ENCODE measurements at regions not wholly inside any gene's neighbourhood (a gene's known extent, or its start where the extent isn't known, plus 50 kb on each side); places are given as distances from the start of the nearest gene placed in this dataset.

GRCh38 chr11:109109150-109109549 is 312.8 kb upstream of the C11orf87 start:
- in situ Hi-C loops (cut with HindIII; ENCODE audit: low sequenced_read_pairs), result no loop called here
- DNase-seq (ENCODE audit: low read depth, low spot score), result no peak
- no peak overlapping the region for H3K4me3 ChIP-seq (ENCODE audit: low read depth, low read length)
- TF ChIP-seq CTCF (IDR thresholded peaks at IDR 0.05; ENCODE audit: low read depth, low read length), result no peak

DNA sequence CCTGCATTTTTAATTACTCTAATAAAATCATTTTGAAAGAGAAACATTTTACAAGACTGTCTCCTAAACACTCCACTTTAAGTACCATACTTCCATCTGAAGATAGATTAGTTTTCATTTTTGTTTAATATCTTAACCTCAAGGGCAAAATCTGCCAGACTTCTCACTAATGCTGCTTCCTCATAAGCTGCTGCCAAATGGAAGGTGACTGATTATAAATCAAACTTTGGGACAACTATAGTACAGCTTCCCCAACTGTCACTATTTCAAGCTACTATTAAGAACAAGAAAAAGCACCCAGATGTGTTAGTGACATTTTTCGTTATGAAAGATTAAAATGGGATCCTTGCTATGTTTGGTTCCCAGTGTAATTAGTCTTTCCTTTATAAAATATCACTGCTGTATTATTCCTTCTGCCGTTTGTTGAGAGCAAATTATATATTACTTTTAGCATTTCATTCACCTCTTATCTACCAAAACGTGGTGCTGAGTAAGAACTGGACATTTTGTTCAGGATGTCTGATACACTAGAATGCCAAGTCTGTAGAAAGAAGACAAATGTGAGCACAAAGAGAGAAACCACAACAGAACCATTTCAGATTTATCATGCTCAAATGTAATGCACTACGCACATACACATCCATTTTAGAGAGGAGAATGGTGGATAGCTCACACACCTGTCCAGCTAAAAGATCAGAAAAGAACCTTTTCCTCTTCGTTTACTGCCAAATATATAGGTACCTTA is 312.2 kb upstream of the C11orf87 start:
- in situ Hi-C loops (cut with HindIII; ENCODE audit: low sequenced_read_pairs), result no loop called here
- TF ChIP-seq CTCF (IDR thresholded peaks at IDR 0.05; ENCODE audit: low read depth, low read length), result no peak
- DNase-seq (ENCODE audit: low read depth, low spot score), result no peak
- no peak overlapping the region for H3K4me3 ChIP-seq (ENCODE audit: low read depth, low read length)

GRCh38 chr11:109112261-109112660 is 309.7 kb upstream of the C11orf87 start:
- DNase-seq (ENCODE audit: low read depth, low spot score), result no peak
- in situ Hi-C loops (cut with HindIII; ENCODE audit: low sequenced_read_pairs), result no loop called here
- TF ChIP-seq CTCF (IDR thresholded peaks at IDR 0.05; ENCODE audit: low read depth, low read length), result no peak
- no peak overlapping the region for H3K4me3 ChIP-seq (ENCODE audit: low read depth, low read length)

- no peak for TF ChIP-seq CTCF (IDR thresholded peaks at IDR 0.05; ENCODE audit: low read depth, low read length)
- in situ Hi-C loops (cut with HindIII; ENCODE audit: low sequenced_read_pairs), result no loop called here
- H3K4me3 ChIP-seq (ENCODE audit: low read depth, low read length), result no peak overlapping the region
- no peak for DNase-seq (ENCODE audit: low read depth, low spot score)
Observed at GRCh38 chr11:109112821-109113280, 309.1 kb upstream of the C11orf87 start.

- in situ Hi-C loops (cut with HindIII; ENCODE audit: low sequenced_read_pairs), result no loop called here
- TF ChIP-seq CTCF (IDR thresholded peaks at IDR 0.05; ENCODE audit: low read depth, low read length), result no peak
- H3K4me3 ChIP-seq (ENCODE audit: low read depth, low read length), result no peak overlapping the region
- no peak for DNase-seq (ENCODE audit: low read depth, low spot score)
Observed at GRCh38 chr11:109120341-109120740, 301.6 kb upstream of the C11orf87 start.

- no peak for TF ChIP-seq CTCF (IDR thresholded peaks at IDR 0.05; ENCODE audit: low read depth, low read length)
- H3K4me3 ChIP-seq (ENCODE audit: low read depth, low read length), result no peak overlapping the region
- in situ Hi-C loops (cut with HindIII; ENCODE audit: low sequenced_read_pairs), result no loop called here
- DNase-seq (ENCODE audit: low read depth, low spot score), result no peak
Observed at GRCh38 chr11:109121173-109121932, 300.6 kb upstream of the C11orf87 start.
